Lung (tissue), 11 donors: ENCODE measurements at regions not wholly inside any gene's neighbourhood (a gene's known extent, or its start where the extent isn't known, plus 50 kb on each side); places are given as distances from the start of the nearest gene placed in this dataset.
A peak's percentile ranks its signal among the peaks of the same experiment; 100 is the strongest.

Experiments used
- ATAC-seq: fragments of 200-7000 bp; cut with Tn5 transposase; one replicate; pipeline ENCODE4 v1.9.1; 2020; ENCODE audit warnings: moderate number of reproducible peaks; ENCODE audit not compliant: insufficient read depth, low FRiP score
- DNase-seq, 3 donors: peaks; one replicate each; pipeline ENCODE4 v3.0.0-alpha.2; 2013 to 2017
- H3K27ac ChIP-seq, 2 donors: one replicate each; pipeline ENCODE4 v1.5.1; 2013; ENCODE audit warnings: mild to moderate bottlenecking in 2 of 2, moderate library complexity in 2 of 2, control low read depth in 1 of 2, inconsistent platforms in 1 of 2, low read depth in 1 of 2, low read length in 1 of 2
- H3K27me3 ChIP-seq, 3 donors: one replicate each; pipeline ENCODE4 v1.5.1; 2013; ENCODE audit warnings: low read length in 2 of 3; ENCODE audit not compliant: control insufficient read depth in 3 of 3, insufficient read depth in 3 of 3
- H3K36me3 ChIP-seq, 4 donors: one replicate each; pipeline ENCODE4 v1.5.1; 2013; ENCODE audit warnings: low read length in 4 of 4, mild to moderate bottlenecking in 1 of 4, moderate library complexity in 1 of 4; ENCODE audit not compliant: control insufficient read depth in 4 of 4, insufficient read depth in 4 of 4
- H3K4me1 ChIP-seq, 5 donors: one replicate each; pipeline ENCODE4 v1.5.1; 2013; ENCODE audit warnings: low read length in 5 of 5, mild to moderate bottlenecking in 2 of 5, moderate library complexity in 1 of 5; ENCODE audit not compliant: control insufficient read depth in 5 of 5, insufficient read depth in 5 of 5
- H3K4me3 ChIP-seq: one replicate; pipeline ENCODE4 v1.5.1; 2013; ENCODE audit warnings: mild to moderate bottlenecking, control low read depth, moderate library complexity
- H3K9ac ChIP-seq, 2 donors: one replicate each; pipeline ENCODE4 v1.5.1; 2013; ENCODE audit warnings: low read length in 2 of 2, control low read depth in 1 of 2; ENCODE audit not compliant: insufficient read depth in 1 of 2
- H3K9me3 ChIP-seq, 4 donors: one replicate each; pipeline ENCODE4 v1.5.1; 2013; ENCODE audit warnings: low read length in 3 of 4, mild to moderate bottlenecking in 1 of 4, moderate library complexity in 1 of 4; ENCODE audit not compliant: control insufficient read depth in 4 of 4, insufficient read depth in 3 of 4
- CTCF ChIP-seq: IDR thresholded peaks from 2 replicates; pipeline ENCODE4 v1.5.1; 2012; ENCODE audit warnings: mild to moderate bottlenecking; ENCODE audit errors: control extremely low read depth, extremely low read depth
- WGBS, 2 donors: extraction: QIAGEN DNeasy Blood & Tissue Kit; methylation state at CpG; one replicate each; pipeline ENCODE4 v1.1.7; 2013; 5-methylcytosine and 5-hydroxymethylcytosine counted together
- donor health status: control.
- donor health status: control.
- donor health status: Bipolar disorder and iron deficiency.
- donor health status: healthy.
- donor health status: DM: yes; HTN: yes; CAD: no.

- ATAC-seq (no peak), DNase-seq (peak in 1 of 3 donors; percentile 7)
- WGBS, 2 donors = 94 to 95% methylated on average over 7 of the region's 7 CpGs
- Histone ChIP-seq H3K27ac (no peak overlapping the region), H3K4me3 (no peak overlapping the region), H3K9ac (no peak overlapping the region), H3K9me3 (no peaks in the 10 kb centered on the region), H3K4me1 (peaks cover 0 to 67% (median 22%) of the 10 kb centered on the region in 5 donors), H3K27me3 (no peaks in the 10 kb centered on the region), H3K36me3 (no peaks in the 10 kb centered on the region)
- TF ChIP-seq CTCF = no peak
Measured at GRCh38 chr15:70345251-70346019, 247.7 kb upstream of the TLE3 start.

- no peak for TF ChIP-seq CTCF
- no peaks in the 10 kb centered on the region for H3K9me3 ChIP-seq
- no peaks in the 10 kb centered on the region for H3K27me3 ChIP-seq
- no peaks in the 10 kb centered on the region for H3K36me3 ChIP-seq
- peaks cover 0 to 74% (median 28%) of the 10 kb centered on the region in 5 donors for H3K4me1 ChIP-seq
- ATAC-seq (no peak), DNase-seq (peak; percentile 42 to 49 (median 44))
- no peak overlapping the region for H3K4me3 ChIP-seq
- no peak overlapping the region for H3K27ac ChIP-seq
- 80 to 95% methylated on average over 3 of the region's 3 CpGs for WGBS, 2 donors
- H3K9ac ChIP-seq = no peak overlapping the region
Measured at GRCh38 chr15:70344666-70345065, 246.9 kb upstream of the TLE3 start.

GRCh38 chr15:70343961-70344621 lies 246.4 kb upstream of the TLE3 start:
- Histone ChIP-seq H3K27ac (no peak overlapping the region), H3K36me3 (no peaks in the 10 kb centered on the region), H3K27me3 (no peaks in the 10 kb centered on the region), H3K4me3 (no peak overlapping the region), H3K9ac (no peak overlapping the region), H3K4me1 (peaks cover 0 to 75% (median 28%) of the 10 kb centered on the region in 5 donors), H3K9me3 (no peaks in the 10 kb centered on the region)
- ATAC-seq = no peak
- 87 to 89% methylated on average over 17 of the region's 17 CpGs for WGBS, 2 donors
- peak; percentile 19 to 56 (median 34) for DNase-seq
- TF ChIP-seq CTCF = no peak
